ENCODE measurements at regions not wholly inside any gene's neighbourhood (a gene's known extent, or its start where the extent isn't known, plus 50 kb on each side); places are given as distances from the start of the nearest gene placed in this dataset.

GRCh38 chr7:126302639-126303038 lies 950.1 kb downstream of the GRM8 start:
- TF ChIP-seq, protein P1, sequence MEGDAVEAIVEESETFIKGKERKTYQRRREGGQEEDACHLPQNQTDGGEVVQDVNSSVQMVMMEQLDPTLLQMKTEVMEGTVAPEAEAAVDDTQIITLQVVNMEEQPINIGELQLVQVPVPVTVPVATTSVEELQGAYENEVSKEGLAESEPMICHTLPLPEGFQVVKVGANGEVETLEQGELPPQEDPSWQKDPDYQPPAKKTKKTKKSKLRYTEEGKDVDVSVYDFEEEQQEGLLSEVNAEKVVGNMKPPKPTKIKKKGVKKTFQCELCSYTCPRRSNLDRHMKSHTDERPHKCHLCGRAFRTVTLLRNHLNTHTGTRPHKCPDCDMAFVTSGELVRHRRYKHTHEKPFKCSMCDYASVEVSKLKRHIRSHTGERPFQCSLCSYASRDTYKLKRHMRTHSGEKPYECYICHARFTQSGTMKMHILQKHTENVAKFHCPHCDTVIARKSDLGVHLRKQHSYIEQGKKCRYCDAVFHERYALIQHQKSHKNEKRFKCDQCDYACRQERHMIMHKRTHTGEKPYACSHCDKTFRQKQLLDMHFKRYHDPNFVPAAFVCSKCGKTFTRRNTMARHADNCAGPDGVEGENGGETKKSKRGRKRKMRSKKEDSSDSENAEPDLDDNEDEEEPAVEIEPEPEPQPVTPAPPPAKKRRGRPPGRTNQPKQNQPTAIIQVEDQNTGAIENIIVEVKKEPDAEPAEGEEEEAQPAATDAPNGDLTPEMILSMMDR (IDR thresholded peaks at IDR 0.05): no peak
- no peak for TF ChIP-seq POLR2A (IDR thresholded peaks at IDR 0.05)
